ENCODE measurements at regions not wholly inside any gene's neighbourhood (a gene's known extent, or its start where the extent isn't known, plus 50 kb on each side); places are given as distances from the start of the nearest gene placed in this dataset.

DNA sequence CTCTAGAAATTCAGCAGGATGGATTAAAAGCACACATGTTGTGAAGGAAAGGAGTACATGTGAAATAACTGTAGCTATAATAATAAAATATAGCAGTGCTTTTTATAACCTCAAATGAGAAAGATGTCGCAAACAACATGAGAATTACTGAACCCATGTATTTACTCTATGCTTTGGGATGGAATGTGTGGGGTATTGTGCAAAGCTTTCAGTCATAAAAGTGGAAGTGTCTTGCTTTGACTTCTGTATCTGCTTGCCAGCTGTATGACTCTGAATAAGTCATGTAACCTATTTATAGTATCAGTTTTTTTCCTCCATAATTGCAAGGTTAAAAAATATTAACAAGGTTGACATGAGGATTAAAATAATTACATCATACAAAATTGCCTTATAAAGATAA, 519.3 kb upstream of the CADM2 start:
- no peak for DNase-seq (ENCODE audit: low spot score)

DNA sequence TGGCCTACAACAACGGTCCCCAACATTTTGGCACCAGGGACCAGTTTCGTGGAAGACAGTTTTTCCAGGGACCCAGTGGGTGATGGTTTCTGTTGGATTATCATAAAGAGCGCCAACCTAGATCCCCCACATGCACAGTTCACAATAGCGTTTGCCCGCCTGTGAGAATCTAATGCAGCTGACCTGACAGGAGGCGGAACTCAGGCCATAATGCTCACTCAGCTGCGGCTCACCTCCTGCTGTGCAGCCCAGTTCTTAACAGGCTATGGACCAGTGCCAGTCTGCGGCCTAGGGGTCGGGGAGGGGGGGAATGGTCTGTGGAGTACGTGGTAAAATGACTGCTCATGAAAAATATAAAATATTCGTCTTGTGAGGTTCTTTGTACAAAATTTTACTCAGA, 518.5 kb upstream of the CADM2 start:
- DNase-seq (ENCODE audit: low spot score): no peak

DNA sequence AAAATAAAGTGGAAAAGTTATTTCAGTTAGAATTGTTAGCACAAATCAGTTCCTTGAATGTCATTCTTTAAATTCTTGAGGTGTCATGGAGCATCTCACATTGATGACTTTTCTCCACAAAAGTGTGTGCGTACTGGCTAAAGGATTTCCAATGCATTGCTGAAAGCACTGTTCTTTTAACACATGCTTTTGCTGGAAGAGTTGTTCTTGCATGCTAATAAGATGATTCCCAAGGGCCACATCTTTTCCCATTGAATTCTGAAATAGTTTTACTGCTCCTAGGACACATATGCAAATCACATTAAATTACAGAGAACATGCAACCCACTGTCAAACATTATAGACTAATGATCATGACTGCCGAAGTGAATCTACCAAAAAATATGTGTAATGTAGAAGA, 516.3 kb upstream of the CADM2 start:
- DNase-seq (ENCODE audit: low spot score): no peak

DNA sequence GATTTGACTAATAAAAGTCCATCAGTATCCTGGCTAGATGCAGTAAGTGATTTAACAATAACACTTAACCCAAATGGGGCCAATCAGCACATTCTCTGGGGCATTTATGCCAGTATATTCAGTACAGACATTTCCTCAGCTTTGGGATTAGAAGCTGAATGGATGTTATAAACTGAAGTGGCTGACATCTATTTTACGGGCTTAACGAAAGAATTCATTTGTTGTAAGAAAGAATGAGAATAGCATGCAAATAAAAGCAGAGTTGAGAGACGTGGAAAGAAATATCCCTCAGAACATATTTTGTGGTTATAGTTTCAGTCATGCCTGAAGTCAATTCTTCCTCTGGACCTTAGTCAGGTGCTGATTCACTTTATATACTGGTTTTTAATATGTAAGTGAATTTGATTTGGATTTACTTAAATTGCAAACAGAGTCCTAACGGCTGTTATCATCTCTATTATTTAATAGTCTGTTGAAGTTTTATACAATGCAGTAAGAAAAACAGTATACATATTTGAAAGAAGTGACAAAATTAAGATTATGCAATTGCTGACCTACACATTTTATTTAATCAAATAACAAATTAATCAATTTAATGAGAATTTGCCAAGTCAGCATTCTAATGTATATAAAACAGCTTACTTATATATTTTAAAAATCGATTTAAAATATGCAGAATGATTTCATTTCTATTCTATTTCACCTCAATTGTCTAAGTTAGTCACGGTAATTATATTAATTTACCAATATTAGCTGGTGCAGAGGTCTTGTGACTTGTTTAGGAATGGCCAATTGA, 513.9 kb upstream of the CADM2 start:
- no peak for DNase-seq (ENCODE audit: low spot score)

GRCh38 chr3:84487296-84487695, 471.5 kb upstream of the CADM2 start:
- DNase-seq (ENCODE audit: low spot score): no peak

DNA sequence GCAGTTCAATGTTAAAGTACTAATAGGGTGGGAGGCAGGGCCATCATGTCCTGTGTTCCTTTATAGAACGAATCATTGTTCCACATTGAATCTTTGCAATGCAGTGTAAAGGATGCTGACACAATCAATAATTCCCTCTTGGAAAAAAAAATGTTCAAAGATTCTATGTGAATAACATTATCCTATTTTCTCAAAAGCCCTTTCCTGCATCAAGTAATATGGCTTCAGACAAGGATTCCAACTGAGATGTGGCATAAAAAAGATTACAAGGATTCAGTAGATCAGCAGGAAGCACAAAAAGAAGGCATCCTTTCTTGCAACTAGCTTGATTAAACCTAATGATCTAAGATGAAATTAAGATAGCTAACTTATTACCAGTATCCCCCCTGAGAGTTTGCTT, 454.0 kb upstream of the CADM2 start:
- DNase-seq (ENCODE audit: low spot score): no peak

DNA sequence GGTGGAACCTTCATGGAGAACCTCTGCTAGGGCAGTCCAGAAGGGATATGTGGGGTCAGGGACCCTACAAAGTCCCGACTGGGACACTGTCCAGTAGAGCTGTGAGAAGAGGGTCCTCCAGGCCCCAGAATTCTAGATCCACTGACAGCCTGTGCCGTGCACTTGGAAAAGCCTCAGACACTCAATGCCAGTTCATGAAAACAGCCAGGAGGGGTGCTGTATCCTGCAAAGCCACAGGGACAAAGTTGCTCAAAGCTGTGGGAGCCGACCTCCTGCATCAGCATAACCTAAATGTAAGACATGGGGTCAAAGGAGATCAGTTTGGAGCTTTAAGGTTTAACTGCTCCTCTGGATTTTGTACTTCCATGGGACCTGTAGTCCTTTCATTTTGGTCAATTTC, 448.8 kb upstream of the CADM2 start:
- no peak for DNase-seq (ENCODE audit: low spot score)

GRCh38 chr3:84522893-84523292, 435.9 kb upstream of the CADM2 start:
- DNase-seq (ENCODE audit: low spot score): no peak

GRCh38 chr3:84536916-84537315, 421.9 kb upstream of the CADM2 start:
- no peak for DNase-seq (ENCODE audit: low spot score)

- DNase-seq (ENCODE audit: low spot score): no peak
Measured at GRCh38 chr3:84538597-84538996, 420.2 kb upstream of the CADM2 start.

DNA sequence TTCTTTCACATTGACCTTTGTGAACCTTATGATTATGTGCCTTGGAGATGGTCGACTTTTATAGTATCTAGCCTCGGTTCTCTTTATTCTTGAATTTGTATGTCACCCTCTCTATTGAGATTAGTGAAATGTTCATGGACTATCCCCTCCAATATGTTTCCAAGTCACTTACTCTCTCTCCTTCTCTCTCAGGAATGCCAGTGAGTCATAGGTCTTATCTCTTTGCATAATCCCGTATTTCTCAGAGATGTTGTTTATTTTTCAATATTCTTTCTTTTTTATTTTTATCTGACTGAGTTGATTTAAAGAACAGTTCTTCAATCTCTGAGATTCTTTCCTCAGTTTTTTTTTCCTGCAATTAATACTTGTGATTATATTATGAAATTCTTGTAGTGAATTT, 411.6 kb upstream of the CADM2 start:
- no peak for DNase-seq (ENCODE audit: low spot score)

DNA sequence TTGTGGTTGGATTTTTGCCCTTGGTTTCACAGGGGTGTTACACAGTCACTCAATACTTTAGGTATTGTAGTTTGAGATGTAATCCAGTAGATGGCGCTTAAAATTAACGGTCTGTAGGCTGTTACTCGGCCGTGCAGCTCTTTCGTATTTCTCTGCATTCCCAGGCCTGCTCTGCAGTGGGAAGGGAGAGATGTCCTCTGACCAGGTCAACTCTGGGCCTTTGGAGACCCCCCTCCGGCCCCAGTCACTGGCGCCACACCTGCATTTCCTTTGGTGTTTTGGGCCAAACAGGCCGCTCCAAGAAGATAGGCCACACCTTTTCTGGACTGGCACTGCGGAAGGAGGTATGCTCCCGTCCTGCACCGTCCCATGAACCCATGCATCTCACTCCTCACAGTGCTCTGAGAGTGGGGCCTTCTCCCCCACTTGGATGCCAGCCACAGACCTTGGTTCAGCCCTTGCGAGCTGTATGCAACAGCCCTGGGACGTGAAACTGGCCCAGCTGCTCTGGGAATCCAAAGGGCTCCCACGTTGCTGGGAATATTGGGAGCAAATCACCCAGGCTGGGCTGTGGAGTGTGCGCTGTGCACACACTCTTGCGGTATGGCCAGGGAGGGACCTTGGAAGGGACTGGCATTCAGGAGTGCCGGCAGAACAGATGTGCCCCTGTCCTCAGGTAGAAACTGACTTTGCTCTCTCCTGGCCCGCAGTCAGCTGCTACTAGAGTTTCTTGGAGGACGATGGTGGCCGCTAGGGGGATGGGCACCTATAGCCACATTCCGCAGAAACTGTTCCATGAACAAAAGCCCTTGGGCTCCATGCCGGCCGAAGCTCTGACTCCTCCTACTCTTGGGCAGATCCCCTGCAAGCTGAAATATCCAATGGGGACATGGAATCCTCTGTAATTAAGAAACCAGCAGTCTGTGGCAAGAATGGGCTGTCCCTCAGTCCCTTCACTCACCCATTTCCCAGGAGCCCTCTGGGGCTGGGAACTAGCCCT, 410.5 kb upstream of the CADM2 start:
- DNase-seq (ENCODE audit: low spot score): no peak

DNA sequence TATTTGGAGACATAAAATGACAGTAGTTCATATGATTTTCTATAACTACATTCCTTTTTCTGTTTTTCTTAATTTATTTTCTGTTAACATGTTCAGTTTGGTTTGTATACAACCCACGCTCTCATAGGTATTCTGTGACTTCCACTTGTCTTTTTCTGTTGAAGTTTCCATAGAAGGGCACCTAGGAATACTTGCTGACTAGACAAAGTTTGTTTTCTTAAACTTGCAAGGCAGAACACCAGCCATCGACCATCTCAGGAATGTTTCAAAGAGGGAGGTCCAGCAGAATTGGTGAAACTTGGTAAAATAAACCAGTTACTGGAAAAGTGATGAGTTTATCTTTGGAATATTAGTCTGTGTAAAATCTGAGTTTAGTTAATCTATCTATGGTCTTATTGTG, 403.2 kb upstream of the CADM2 start:
- DNase-seq (ENCODE audit: low spot score): no peak

DNA sequence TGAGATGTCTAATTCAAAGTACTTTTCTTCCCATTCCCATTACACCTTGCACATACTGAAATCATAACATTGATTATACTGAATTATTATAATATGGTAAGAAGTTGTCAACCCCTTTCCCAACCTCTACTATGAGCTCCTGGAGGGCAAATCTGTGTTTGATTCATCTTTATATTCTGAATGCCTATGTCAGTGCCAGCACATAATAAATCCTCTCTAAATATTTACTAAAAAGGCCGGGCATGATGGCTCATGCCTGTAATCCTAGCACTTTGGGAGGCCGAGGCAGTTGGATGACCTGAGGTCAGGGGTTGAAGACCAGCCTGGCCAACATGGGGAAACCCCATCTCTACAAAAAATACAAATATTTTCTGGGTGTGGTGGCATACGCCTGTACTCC, 392.5 kb upstream of the CADM2 start:
- no peak for DNase-seq (ENCODE audit: low spot score)

GRCh38 chr3:84567796-84568195, 391.0 kb upstream of the CADM2 start:
- no peak for DNase-seq (ENCODE audit: low spot score)

DNA sequence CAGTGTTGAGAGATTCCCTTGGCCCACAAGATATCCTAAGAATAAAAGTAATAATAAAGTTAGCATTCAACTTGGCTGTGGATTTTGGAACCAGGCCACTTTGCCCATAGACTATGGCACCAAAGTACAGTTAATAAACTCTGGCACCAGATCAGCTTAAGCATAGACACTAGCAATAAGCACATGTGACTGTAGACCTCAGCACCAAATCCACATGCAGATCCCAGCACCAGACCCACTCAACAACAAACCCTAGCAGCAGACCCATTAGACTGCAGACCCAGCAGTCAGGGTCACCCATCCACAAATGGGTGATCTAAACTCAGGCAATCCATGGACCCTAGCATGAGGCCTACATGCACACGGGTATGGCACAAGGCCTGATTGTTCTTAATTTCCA, 384.8 kb upstream of the CADM2 start:
- DNase-seq (ENCODE audit: low spot score): no peak

- no peak for DNase-seq (ENCODE audit: low spot score)
Measured at GRCh38 chr3:84586427-84586826, 372.4 kb upstream of the CADM2 start.

- DNase-seq (ENCODE audit: low spot score): no peak
Measured at GRCh38 chr3:84600703-84601225, 358.0 kb upstream of the CADM2 start.

GRCh38 chr3:84601303-84601702, 357.5 kb upstream of the CADM2 start:
- no peak for DNase-seq (ENCODE audit: low spot score)

DNA sequence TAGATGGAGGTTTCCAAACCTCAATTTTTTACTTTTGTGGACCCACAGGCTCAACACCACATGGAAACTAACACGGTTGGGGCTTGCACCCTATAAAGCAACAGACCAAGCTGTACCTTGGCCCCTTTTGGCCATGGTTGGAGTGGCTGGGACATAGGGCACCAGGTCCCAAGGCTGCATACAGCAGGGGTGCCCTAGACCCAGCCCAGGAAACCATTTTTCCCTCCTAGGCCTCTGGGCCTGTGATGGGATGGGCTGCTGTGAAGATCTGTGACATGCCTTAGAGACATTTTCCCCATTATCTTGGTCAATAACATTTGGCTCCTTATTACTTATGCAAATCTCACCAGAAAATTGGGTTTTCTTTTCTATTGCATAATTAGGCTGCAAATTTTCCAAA, 337.0 kb upstream of the CADM2 start:
- DNase-seq (ENCODE audit: low spot score): no peak

DNA sequence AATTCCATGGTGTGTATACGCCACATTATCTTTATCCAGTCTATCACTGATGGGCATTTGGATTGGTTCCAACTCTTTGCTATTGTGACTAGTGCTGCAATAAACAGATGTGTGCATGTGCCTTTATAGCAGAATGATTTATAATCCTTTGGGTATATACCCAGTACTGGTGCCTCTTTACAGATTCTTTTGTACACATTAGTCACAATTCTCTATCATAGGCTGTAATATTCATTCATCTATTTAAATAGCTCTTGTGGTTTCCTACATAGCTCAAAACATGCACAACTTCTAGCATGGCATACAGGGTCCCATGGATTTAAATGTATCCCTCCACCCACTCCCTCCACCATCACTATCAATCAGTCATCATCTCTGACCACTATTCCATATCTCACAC, 324.1 kb upstream of the CADM2 start:
- DNase-seq (ENCODE audit: low spot score): no peak

DNA sequence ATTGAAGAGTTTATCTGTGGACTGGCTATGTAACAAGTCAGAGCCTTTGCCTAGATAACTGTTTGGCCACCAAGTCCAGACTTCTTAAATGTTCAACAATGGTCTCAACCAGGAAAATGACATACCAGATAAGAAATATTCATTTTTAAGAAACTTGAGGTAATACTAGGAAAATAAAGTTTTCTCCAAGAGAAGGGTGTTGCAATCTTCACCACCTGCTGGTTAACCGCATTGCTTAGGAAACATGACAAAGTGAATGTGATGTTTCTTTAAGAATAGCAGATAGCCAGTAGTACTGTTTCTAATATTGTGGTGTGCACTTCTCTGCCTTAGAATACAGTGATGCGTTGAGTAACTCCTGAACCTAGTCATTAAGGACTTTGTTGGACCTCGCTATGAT, 321.5 kb upstream of the CADM2 start:
- DNase-seq (ENCODE audit: low spot score): no peak

DNA sequence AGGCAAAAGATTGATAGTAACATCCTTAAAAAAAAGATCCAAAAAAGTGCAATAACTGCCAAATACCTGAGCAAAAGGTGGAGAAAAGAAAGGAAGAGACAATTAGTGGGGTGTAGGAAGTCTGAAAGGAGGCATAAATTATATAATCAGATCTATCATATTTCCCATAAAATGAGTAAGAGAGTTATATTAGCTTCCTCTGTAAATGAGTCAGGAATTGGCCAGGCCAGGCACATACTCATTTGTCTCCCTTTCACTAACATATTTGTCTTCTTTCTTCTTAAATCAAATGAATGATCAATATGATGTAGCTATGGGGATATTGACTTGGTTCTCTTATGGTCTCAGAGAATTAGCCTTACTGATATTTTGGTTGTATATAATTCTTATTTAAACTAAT, 292.3 kb upstream of the CADM2 start:
- no peak for DNase-seq (ENCODE audit: low spot score)

Data from left forelimb (tissue), 1 donor.